ENCODE measurements at regions not wholly inside any gene's neighbourhood (a gene's known extent, or its start where the extent isn't known, plus 50 kb on each side); places are given as distances from the start of the nearest gene placed in this dataset.

DNA sequence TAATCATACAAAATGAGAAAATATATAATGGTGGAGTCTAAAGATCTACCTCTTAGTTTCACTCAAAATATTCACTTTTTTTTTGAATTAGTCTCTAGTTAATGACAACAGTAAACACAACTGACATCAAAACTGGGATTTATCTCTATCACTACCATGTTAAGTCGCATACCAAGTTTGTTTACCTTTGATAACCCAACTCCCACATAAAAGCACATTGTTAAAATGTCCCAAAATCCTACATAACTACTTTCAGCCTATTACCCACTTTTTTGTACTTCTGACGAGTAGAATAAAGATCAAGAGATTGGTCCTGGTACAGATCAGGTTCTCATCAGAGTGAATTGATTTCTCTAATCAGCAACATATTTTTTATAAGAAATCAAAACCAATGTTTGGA, 518.5 kb downstream of the EPHA3 start:
- no peak for DNase-seq (ENCODE audit: low read depth in 2 of 2)

DNA sequence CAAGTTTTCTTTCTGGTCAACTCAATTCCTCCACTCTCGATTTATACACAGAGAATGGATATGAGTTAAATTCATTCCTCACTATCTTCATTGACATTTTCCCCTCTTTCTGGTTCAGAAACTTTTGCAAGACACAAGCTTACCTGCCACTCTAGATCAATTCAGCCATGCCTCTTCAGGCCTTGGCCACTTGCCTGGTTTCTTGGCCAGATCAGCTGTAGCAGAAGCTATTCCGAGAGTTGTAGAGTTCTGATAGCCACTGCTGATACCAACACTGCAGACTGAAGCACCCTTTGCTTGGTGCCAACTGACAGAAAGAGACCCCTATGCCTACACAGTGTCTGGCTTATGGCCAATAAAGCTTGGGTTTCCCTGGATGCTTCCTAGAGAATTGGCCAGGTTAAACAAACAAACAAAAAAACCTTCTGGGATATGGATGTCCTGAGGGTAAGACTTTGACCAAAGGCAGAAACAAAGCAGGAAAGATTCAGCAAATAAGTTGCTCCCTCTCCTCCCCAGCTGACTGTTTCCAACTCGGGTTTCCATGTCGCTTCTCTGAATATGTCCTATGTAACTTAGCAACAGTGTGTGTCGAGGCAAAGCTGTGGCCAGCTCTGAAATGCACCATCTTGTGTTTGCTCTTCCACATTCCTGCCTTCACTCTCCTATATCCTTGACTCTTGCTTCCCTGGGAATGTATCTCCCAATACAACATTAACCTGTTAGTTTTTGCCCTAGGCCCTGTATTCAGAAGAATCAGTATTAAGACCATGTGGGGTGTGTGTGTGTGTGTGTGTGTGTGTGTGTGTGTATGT, 521.6 kb downstream of the EPHA3 start:
- DNase-seq (ENCODE audit: low read depth in 2 of 2): no peak

DNA sequence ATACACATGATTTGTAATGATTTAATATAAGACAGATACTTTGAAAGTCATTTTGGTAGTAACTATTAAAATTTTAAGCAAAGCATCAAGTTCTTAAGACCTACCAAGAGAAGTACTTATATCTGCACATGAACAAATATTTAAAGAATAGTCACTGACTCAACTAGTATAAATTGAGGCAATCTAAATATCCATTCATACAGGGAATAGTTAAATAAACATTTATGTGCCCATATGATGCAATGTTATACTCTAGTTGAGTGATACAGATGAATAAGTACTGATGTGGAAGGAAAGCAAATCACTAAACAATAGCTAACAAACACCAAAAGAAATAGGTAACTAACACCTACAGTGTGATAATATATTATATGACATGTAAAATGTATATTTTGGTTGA, 527.7 kb downstream of the EPHA3 start:
- DNase-seq (ENCODE audit: low read depth in 2 of 2): no peak

DNA sequence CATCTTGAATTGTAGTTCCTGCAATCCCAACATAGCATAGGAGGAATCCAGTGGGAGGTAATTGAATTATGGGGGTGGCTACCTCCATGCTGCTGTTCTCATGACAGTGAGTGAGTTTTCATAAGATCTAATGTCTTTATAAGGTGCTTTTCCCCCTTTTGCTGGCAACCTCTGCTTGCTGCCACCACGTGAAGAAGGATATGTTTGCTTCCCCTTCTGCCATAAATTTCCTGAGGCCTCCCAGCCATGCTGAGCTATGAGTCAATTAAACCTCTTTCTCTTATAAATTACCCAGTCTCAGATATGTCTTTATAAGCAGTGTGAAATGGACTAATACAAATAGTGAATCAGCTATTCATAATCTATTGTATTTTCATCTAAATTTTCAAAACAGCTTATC, 537.3 kb downstream of the EPHA3 start:
- DNase-seq (ENCODE audit: low read depth in 2 of 2): no peak

DNA sequence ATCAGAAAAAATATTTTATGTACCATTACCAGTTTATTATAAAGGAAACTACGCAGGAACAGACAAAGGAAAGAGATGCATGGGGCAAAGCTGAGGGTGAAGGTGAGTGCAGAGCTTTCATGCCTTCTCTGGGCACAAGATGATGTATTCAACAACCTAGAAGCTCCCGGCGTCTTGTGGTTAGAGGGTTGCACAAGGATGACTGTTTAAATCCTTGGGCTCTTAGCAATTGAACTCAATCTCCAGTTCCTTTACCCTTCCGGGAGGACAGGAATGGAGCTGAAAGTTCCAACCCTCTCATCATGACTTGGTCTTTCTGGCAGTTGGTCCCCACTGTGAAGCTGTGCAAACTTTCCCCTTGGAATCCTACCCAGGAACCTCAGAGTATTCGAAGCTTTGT, 542.0 kb downstream of the EPHA3 start:
- DNase-seq (ENCODE audit: low read depth in 2 of 2): no peak

DNA sequence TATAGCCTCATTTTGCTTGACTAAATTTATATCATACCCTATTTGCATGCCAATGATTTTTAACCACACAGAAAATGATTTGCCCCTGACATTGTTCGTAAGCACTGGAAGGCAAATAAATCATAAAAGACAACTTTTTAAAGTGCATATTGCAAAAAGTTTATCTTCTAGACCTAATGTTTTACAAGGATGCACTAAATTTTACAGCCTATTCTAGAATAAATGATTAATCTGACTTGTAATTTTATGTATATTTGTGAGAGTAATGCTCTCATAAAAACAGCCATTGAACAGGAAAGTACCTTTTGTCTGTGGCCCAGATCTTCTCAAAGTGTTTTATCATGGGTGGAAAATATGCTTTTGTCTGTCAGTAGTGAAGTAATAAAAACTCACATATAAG, 546.6 kb downstream of the EPHA3 start:
- no peak for DNase-seq (ENCODE audit: low read depth in 2 of 2)

DNA sequence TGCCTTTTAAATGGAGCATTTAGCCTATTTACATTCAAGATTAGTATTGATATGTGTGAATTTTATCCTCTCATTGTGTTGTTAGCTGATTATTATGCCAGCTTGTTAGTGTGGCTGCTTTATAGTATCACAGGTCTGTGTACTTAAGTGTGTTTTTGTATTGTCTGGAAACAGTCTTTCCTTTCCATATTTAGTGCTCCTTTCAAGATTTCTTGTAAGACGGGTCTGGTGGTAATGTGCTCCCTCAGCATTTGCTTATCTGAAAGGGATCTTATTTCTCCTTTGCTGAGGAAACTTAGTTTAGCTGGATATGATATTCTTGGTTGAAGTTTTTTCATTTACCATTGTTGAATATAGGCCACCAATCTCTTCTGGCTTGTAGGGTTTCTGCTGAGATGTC, 549.0 kb downstream of the EPHA3 start:
- no peak for DNase-seq (ENCODE audit: low read depth in 2 of 2)

DNA sequence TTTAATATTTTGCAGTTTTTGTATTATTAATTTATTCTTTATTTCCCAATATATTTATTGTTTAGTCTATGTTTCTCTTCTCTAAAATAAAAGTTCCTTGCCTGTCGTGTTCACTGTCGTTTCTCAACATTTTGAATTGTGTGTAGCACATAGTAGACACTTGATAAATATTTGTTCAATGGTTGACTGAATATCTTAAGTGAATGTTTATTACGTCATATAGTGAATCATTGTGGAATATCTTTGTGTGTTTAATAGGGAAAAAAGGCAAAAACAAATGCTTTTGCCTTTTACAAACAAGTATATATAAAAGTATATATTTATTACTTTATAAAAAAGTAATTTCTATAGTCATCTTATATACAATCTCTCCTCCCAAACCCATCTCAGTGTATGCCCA, 572.3 kb downstream of the EPHA3 start:
- DNase-seq (ENCODE audit: low read depth in 2 of 2): no peak

DNA sequence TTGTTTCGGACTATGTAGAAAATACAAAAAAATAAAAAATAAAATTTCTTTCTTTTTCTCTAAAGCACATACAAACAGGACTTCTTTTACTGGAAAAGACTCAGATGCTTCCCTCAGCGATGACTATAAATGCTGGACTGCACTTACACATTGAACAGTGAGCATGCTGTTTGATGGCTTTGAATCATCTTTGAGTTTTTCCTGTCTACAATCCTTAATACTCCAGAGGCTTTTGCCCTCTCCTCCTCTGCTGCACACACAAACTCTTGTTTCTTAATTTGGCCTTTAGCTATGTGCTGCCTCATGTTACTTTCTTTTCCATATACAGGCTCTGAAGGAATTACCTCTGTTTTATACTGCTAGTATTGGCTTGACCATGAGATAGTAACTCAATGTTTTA, 575.1 kb downstream of the EPHA3 start:
- no peak for DNase-seq (ENCODE audit: low read depth in 2 of 2)

DNA sequence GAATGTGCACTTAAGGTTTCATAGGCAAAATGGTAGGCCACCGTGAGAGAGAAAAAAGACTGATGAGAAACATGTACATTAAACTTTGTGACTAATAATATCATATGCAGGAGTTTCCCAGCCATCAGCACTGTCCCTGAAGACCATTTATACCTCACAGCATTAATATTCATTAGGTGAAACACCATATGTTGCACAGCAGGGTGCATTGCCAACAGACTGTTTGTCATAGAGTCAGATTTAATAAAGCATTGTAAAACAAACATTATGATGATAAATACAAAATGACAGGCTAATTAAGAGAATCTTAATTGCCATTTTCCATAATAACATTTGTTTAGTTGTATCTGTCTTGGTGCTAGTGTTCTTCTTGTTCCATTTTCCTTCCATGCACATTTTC, 578.3 kb downstream of the EPHA3 start:
- DNase-seq (ENCODE audit: low read depth in 2 of 2): no peak

DNA sequence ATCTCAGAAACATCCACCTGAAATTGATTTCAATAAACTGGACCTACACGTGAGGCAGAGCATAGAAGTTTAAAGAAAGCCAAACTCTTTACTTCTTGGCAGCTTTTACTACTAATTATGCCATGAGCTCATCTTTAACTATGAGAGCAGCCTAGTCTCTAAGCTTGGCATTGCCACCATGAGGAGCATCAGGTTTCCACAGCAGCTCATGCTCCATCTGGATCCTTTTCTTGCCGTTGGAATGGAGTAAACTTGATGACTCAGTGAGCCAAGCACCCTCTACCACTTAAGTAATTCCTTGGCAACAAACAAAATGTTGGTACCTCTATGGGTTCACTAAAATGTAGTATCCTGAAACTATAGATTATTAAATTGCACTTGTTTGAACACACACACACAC, 583.2 kb downstream of the EPHA3 start:
- no peak for DNase-seq (ENCODE audit: low read depth in 2 of 2)

DNA sequence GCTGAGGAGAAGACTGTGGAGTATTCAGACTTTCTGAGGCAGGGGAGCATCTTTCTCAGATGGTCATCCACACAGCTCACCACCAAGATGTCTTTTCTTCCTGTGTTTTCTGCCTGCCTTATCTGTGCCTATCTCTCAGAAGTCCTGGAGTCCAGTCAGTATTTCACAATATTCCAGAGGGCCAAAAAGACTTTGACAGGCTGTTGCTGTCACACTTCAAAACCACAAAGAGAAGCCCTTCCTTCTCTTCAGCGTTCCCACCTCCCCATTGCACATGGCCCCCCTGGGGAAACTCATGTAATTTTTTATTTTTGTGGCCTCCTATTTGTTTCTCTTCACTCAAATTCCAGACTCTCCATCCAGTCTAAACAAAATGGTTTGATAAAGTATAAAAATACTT, 585.2 kb downstream of the EPHA3 start:
- no peak for DNase-seq (ENCODE audit: low read depth in 2 of 2)

DNA sequence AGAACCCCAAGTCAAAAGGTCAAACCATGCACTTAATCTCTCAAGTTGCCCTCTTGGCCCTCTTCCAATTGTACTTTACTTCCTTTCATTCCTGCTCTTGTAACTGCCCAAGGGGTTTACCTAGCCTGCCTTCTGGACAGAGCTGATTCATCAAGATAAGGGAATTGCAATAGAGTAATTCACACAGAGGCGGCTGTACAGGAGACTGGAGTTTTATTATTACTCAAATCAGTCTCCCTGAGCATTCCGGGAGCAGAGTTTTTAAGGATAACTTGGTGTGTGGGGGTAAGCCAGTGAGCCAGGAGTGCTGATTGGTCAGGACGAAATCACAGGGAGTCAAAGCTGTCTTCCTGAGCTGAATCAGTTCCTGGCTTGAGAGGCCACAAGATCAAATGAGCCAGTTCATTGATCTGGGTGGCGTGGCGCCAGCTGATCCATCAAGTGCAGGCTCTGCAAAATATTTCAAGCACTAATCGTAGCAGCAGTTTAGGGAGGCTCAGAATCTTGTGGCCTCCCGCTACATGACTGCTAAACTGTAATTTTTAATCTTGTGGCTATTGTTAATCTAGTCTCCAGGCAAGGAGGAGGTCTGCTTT, 590.0 kb downstream of the EPHA3 start:
- no peak for DNase-seq (ENCODE audit: low read depth in 2 of 2)

DNA sequence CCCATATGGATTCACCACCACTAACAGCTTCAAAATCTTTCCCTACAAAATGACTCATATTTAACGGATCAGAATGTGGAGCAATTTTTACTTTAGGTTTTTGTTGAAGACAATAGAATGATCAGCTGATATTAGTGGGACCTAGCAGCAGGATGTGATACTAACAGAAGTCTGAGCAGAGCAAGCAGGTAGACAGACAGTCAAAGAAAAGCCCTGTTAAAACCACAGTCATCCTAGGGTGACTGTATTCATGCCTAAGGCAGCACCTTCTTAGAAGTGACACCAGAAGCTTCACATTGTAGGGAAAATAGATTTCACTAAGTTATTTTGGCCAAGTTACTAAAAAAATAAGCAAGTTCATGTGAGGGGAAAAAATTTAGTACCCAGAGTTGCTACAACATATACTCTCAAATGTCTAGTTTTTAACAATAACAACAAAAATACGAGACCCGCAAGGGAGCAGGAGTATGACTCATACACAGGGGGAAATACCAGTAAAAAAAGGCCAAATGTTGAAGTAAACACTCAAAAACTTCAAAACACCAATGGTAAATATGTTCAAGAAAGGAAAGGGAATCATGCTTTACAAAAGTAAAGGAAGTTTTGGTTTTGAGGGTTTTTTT, 590.9 kb downstream of the EPHA3 start:
- no peak for DNase-seq (ENCODE audit: low read depth in 2 of 2)

DNA sequence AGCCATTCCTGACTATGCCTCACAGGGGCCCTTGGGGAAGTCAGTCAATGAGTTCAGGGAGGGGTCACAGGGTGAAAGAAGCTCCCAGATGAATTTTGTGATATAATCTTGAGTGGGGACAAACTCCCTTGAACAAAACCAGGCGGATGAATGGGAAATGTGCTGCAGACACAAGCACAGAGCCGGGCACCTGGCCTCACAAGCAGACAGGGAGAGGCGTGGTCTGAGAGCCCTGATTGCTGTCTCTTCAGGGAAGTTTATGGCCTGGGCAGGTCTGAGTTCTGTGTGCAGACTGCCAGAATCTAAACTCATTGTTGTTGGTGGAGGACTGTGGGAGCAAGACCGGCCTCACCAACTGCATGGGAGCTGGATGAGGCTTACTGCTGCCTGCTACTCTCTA, 591.8 kb downstream of the EPHA3 start:
- DNase-seq (ENCODE audit: low read depth in 2 of 2): no peak

DNA sequence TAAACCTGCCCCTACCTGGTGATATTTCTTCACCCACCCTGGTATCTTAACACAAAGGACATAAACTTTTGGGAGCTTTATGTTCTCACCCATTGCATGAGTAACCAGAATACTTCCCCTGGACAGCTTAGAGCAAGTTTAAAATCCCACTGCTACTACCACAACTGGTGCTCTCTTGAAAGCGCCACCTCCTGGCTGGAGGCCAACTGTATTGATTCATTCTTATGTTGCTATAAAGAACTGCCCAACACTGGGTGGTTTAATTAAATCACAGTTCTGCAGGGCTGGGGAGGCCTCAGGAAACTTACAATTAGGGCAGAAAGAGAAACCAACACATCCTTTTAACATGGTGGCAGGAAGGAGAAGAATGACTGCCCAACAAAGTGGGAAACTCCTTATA, 592.4 kb downstream of the EPHA3 start:
- no peak for DNase-seq (ENCODE audit: low read depth in 2 of 2)

DNA sequence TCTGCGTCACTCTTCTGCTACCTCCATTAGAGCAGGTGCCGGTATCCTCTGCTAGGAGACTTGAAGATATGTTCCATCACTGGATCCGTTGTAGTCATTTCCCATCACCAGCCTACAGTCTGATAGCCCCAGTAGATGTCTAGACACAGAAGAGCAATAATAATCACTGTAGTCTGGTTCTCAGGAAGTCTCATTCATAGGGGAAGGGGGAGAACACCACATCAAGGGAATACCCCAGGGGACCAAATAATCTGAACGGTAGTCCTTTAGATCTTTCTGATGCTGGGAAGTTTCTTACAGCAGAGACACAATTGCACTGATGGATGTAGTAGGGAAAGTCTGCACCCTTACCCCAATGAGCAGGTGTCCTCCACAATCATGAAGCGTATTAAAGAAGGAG, 595.0 kb downstream of the EPHA3 start:
- DNase-seq (ENCODE audit: low read depth in 2 of 2): no peak

DNA sequence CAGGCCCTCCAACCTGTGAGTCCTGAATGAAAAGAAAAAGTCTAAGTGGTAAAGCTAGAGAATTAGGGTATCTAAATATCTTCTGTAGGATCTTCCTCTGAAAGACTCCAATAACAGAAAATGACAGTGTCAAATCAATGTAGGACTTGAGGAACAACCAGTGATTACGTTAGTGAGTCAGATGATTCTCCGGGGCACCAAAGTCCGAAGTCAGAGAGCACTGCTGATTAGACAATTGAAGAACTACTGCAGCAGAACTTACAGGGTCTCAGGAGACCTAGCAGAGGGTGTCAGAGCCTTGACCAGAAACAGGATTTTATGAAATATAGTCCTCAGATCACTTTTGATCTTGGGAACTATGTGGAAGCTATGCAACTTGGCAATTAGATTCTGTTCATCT, 605.8 kb downstream of the EPHA3 start:
- no peak for DNase-seq (ENCODE audit: low read depth in 2 of 2)

DNA sequence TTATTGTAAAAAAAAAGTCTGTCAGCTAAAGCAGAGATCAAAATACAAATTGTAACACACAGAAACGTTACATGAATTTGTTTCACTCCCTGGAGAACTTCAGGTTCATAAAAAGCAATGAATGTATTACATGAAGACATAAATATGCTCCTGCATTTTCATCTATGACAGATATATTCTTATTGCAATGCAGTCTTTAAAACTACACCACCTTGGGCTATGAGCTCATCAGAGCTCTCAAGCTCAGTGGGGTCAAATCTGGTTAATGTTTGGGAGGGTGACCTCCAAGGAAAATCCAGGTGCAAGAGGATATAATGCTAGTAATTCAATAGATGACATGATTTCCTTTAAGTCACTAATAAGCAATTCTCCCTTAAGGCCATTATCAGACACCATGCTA, 606.8 kb downstream of the EPHA3 start:
- no peak for DNase-seq (ENCODE audit: low read depth in 2 of 2)

DNA sequence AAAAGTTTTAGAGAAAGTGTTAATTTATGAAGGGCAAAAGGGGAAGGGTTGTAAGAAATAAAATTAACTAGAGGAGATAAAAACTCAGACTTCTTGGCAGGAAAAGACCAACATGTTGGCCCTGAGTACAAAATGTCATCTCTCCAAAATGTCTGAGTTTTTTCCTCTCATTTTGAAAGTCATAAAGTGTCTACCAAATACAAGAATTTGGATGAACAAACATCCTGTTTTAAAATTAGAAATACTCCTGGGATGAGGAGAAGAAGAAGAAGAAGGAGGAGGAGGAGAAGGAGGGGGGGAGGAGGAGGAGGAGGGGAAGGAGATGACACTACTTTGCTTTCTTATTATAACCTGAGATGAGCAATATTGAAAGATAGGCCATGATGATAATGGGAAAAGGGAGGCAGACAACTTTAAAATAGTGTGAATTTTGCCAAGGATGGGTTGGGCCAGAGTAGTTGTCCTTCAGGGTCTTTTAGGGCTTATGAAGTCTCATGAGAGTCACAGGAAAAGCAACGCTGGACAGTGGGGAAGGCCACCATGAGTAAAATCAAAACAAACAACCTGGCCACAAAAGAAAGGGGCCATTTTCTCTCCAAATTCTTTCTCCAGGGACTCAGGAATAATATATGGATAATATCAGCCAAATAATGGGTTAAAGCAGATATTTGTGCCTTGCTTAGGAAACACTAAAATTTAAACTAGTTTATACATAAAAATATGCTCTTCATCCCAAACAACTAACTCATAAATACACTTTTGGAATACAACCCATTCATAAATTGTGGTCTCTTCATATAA, 632.9 kb downstream of the EPHA3 start:
- no peak for DNase-seq (ENCODE audit: low read depth in 2 of 2)

DNA sequence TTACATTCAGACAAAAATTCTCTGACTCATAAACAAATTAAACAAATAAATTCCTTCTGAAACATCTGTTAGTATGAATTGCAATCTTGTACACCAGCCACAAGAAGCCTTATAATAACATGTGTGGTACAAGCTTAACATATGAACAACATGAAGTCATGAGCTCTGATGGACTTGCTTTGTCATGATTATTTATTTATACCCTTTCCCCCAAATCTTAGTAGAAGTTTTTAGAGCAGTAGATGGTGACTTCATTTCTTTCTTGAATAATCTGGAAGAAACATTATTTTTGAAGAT, 633.4 kb downstream of the EPHA3 start:
- DNase-seq (ENCODE audit: low read depth in 2 of 2): peak; percentile 4 to 18

DNA sequence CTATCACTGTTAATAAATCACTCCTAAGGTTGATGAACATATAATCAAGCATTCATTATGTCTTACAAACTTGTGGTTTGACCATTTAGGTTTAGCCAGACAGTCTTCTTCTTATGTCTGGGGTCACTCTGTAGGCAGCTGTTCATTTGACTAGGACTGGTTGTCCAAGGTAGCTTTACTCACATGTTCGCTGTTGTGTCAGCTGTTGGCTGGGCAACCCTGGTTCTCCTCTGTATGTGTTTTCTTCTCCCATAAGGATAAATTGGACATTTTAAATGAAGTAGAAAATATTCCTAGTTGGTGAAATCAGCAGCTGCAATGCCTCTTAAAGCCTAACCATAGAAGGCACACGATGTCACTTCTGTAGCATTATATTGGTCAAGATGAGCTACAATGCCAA, 635.1 kb downstream of the EPHA3 start:
- DNase-seq (ENCODE audit: low read depth in 2 of 2): no peak
